HT-29 (cell line): ENCODE measurements at regions not wholly inside any gene's neighbourhood (a gene's known extent, or its start where the extent isn't known, plus 50 kb on each side); places are given as distances from the start of the nearest gene placed in this dataset.

ENCODE experiments used
- DNase-seq: peaks from one replicate; pipeline ENCODE4 v3.0.0-alpha.2; 2015; ENCODE audit warnings: low spot score

DNA sequence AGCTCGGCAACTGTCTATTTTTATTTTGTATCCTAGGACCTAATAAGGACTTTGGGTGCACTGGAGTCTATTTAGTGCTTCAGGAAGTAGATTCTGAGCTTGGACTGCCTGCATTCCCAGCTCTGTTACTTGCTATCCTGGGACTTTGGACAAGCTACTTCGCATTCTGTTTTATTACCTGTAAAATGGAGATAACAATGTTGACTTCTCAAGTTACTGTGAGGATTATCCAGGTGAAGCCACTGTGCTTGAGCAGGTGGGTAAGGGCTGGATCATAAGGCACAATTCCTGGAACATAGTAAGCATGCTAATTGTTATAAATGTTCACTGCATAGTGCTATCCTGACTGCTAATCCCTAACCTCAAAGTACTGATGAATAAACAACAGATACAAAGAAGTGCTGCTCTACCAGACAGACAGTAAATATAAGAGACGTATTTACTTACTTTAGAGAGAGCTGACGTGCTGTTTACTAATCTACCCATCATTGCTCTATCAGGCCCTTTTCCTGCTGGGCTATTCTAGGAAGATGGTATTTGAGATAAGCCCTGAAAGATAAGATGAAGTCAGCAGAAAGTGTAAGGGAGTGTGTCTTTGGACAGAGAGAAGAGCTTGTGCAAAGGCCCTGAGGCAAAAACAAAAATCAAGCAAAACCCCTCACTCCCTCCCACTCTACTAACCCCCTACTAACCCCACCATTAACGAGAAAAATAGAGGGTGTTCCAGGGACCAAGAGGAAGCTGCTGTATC, 50.8 kb upstream of the FLT1 start:
- DNase-seq = peak; percentile 23
